WTC11 (cell line): ENCODE measurements at regions not wholly inside any gene's neighbourhood (a gene's known extent, or its start where the extent isn't known, plus 50 kb on each side); places are given as distances from the start of the nearest gene placed in this dataset.

ENCODE experiments used
- CTCF ChIP-seq: fragments of 200-600 bp; IDR thresholded peaks from 2 replicates; pipeline ENCODE4 v1.8.0; 2022; ENCODE audit warnings: antibody characterized with exemption
- JUN ChIP-seq: sonication (generic); formaldehyde crosslinking; IDR thresholded peaks from 2 replicates; pipeline ENCODE4 v1.8.0; 2023; ENCODE audit warnings: mild to moderate bottlenecking, missing genetic modification reagents
- NFE2L1 ChIP-seq: sonication (generic); formaldehyde crosslinking; IDR thresholded peaks from 2 replicates; pipeline ENCODE4 v1.8.1; 2023; ENCODE audit warnings: missing genetic modification reagents
- NR1H2 ChIP-seq: sonication (generic); formaldehyde crosslinking; IDR thresholded peaks from 2 replicates; pipeline ENCODE4 v1.9.0; 2021; ENCODE audit warnings: mild to moderate bottlenecking, moderate library complexity, missing genetic modification reagents
- SMAD3 ChIP-seq: sonication (generic); formaldehyde crosslinking; IDR thresholded peaks from 2 replicates; pipeline ENCODE4 v1.8.0; 2022; ENCODE audit warnings: missing genetic modification reagents, mild to moderate bottlenecking, borderline replicate concordance
- TEAD1 ChIP-seq: sonication (generic); formaldehyde crosslinking; IDR thresholded peaks from 2 replicates; pipeline ENCODE4 v1.8.0; 2022; ENCODE audit warnings: mild to moderate bottlenecking, missing genetic modification reagents
- TEAD4 ChIP-seq: sonication (generic); formaldehyde crosslinking; IDR thresholded peaks from 2 replicates; pipeline ENCODE4 v1.8.0; 2022; ENCODE audit warnings: mild to moderate bottlenecking, missing genetic modification reagents
- ZNF121 ChIP-seq: sonication (generic); formaldehyde crosslinking; IDR thresholded peaks from 2 replicates; pipeline ENCODE4 v1.8.0; 2023; ENCODE audit warnings: missing genetic modification reagents
- ZNF232 ChIP-seq: sonication (generic); formaldehyde crosslinking; IDR thresholded peaks from 2 replicates; pipeline ENCODE4 v1.8.0; 2022; ENCODE audit warnings: mild to moderate bottlenecking, missing genetic modification reagents
- ZNF263 ChIP-seq: sonication (generic); formaldehyde crosslinking; IDR thresholded peaks from 2 replicates; pipeline ENCODE4 v1.8.1; 2022; ENCODE audit warnings: low read depth, mild to moderate bottlenecking, moderate library complexity, missing genetic modification reagents
- ZNF317 ChIP-seq: sonication (generic); formaldehyde crosslinking; IDR thresholded peaks from 2 replicates; pipeline ENCODE4 v1.8.1; 2023; ENCODE audit warnings: low read depth, mild to moderate bottlenecking, moderate library complexity, missing genetic modification reagents, borderline replicate concordance
- TF ChIP-seq, protein P1 (sequence below): sonication (generic); formaldehyde crosslinking; IDR thresholded peaks from 2 replicates; pipeline ENCODE4 v1.8.0; 2022; ENCODE audit warnings: mild to moderate bottlenecking, missing genetic modification reagents
- TF ChIP-seq, protein P2 (sequence below): sonication (generic); formaldehyde crosslinking; IDR thresholded peaks from 2 replicates; pipeline ENCODE4 v1.8.0; 2022; ENCODE audit warnings: mild to moderate bottlenecking, missing genetic modification reagents
- TF ChIP-seq, protein P3 (sequence below): fragments of 250-450 bp; sonication (Bioruptor Pico); IDR thresholded peaks from 2 replicates; pipeline ENCODE4 v2.1.2; 2022; ENCODE audit warnings: mild to moderate bottlenecking, moderate library complexity

GRCh38 chr11:98736833-98737232 lies 283.9 kb upstream of the CNTN5 start:
- TF ChIP-seq CTCF, result no peak
- TF ChIP-seq ZNF263, result no peak
- no peak for TF ChIP-seq ZNF232 (CRISPR knock-in tag)
- no peak for TF ChIP-seq NFE2L1
- no peak for TF ChIP-seq JUN (CRISPR knock-in tag)
- TF ChIP-seq ZNF121 (CRISPR knock-in tag), result no peak
- no peak for TF ChIP-seq TEAD4 (CRISPR knock-in tag)
- no peak for TF ChIP-seq TEAD1
- no peak for TF ChIP-seq ZNF317 (CRISPR knock-in tag)
- TF ChIP-seq SMAD3 (CRISPR knock-in tag), result no peak
- TF ChIP-seq NR1H2 (CRISPR knock-in tag), result no peak
- TF ChIP-seq, protein P1, sequence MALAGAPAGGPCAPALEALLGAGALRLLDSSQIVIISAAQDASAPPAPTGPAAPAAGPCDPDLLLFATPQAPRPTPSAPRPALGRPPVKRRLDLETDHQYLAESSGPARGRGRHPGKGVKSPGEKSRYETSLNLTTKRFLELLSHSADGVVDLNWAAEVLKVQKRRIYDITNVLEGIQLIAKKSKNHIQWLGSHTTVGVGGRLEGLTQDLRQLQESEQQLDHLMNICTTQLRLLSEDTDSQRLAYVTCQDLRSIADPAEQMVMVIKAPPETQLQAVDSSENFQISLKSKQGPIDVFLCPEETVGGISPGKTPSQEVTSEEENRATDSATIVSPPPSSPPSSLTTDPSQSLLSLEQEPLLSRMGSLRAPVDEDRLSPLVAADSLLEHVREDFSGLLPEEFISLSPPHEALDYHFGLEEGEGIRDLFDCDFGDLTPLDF (CRISPR knock-in tag), result no peak
- TF ChIP-seq, protein P2, sequence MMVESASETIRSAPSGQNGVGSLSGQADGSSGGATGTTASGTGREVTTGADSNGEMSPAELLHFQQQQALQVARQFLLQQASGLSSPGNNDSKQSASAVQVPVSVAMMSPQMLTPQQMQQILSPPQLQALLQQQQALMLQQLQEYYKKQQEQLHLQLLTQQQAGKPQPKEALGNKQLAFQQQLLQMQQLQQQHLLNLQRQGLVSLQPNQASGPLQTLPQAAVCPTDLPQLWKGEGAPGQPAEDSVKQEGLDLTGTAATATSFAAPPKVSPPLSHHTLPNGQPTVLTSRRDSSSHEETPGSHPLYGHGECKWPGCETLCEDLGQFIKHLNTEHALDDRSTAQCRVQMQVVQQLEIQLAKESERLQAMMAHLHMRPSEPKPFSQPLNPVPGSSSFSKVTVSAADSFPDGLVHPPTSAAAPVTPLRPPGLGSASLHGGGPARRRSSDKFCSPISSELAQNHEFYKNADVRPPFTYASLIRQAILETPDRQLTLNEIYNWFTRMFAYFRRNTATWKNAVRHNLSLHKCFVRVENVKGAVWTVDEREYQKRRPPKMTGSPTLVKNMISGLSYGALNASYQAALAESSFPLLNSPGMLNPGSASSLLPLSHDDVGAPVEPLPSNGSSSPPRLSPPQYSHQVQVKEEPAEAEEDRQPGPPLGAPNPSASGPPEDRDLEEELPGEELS (CRISPR knock-in tag), result no peak
- TF ChIP-seq, protein P3, sequence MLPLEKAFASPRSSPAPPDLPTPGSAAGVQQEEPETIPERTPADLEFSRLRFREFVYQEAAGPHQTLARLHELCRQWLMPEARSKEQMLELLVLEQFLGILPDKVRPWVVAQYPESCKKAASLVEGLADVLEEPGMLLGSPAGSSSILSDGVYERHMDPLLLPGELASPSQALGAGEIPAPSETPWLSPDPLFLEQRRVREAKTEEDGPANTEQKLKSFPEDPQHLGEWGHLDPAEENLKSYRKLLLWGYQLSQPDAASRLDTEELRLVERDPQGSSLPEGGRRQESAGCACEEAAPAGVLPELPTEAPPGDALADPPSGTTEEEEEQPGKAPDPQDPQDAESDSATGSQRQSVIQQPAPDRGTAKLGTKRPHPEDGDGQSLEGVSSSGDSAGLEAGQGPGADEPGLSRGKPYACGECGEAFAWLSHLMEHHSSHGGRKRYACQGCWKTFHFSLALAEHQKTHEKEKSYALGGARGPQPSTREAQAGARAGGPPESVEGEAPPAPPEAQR (CRISPR knock-in tag), result no peak
